Coronary artery (tissue), 2 donors: ENCODE measurements at regions not wholly inside any gene's neighbourhood (a gene's known extent, or its start where the extent isn't known, plus 50 kb on each side); places are given as distances from the start of the nearest gene placed in this dataset.
"Not testable (repeated sequence)": the region's sequence is repeated elsewhere in the genome, so short reads cannot be mapped to it uniquely, and the experiment has no call there.

Source experiments
- DNase-seq: peaks from one replicate; pipeline ENCODE4 v3.0.0-alpha.2; 2017; ENCODE audit warnings: low spot score
- H3K27ac ChIP-seq, 2 donors: fragments of 200-600 bp; sonication (generic); one replicate each; pipeline ENCODE4 v1.5.1; 2016 to 2019
- H3K4me3 ChIP-seq: fragments of 200-600 bp; sonication (generic); 2 replicates; pipeline ENCODE4 v1.5.1; 2016; ENCODE audit warnings: mild to moderate bottlenecking, moderate library complexity

DNA sequence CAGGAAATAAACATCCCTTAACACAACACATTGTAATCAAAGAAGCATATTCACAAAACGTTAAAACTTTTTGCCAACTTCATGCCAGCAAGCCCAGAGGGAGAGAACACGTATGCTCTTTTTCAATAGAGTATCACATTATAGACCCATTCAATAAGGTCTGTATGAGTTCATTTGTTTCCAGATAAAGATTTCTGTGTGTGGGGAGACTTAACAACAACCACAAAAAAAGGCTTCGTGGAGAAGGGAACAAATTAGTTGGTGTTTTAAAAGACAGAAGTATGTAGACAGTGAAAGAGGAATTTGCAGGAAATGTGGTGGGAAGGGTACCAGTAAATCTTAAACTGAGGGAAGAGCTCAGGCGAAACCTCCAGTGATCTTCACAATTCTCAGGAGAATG is 103.4 kb downstream of the SPDYE17 start:
- not testable (repeated sequence) for H3K27ac ChIP-seq, H3K4me3 ChIP-seq, DNase-seq

DNA sequence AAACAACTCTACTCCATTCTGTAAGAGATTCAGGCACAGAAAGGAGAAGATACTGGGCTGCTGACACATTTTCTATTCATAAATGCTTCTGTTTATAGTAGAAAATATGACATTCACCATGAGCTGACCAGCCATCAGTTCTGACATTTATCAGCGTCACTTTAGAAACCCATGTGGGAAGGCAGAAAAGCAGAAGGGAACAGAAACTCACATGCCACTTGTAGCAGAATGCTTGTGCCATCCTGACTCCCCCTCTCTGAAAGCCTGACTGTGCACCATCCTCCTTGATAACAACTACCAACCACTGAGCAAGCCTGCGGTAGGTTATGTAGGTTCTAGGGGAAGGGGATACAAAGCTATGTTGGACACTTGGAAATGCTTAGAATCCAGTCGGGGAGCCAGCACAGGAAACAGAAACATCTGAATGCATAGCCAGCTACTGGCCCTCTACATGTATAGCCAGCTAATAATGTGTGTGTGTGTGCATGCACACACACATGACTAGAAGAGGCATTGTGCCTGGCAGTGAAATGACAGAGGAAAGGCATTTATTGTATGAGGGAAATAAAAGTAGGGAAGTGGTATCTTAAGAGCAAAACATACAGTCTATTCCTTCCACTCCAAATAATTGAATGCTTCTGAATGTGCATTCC is 104.3 kb downstream of the SPDYE17 start:
- not testable (repeated sequence) for DNase-seq, H3K27ac ChIP-seq, H3K4me3 ChIP-seq

DNA sequence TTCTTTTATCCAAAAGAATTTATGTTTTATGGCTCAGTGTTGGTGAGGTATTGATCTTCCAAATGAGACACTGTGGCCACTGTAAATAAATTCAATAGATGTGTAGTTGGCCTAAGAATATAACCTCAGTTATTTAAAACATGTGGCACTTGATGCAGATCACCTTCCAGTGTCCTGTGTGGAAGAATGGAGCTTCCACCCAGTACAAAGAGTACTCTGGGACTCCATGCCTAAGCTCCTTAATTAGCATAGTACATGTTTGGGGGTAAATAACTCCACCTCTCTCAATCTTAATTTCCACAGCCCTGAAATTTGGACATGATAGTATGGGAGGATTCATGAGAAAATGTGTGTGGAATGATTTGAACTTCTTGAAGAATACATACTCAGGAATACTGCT is 105.7 kb downstream of the SPDYE17 start:
- DNase-seq, H3K27ac ChIP-seq, H3K4me3 ChIP-seq: not testable (repeated sequence)

DNA sequence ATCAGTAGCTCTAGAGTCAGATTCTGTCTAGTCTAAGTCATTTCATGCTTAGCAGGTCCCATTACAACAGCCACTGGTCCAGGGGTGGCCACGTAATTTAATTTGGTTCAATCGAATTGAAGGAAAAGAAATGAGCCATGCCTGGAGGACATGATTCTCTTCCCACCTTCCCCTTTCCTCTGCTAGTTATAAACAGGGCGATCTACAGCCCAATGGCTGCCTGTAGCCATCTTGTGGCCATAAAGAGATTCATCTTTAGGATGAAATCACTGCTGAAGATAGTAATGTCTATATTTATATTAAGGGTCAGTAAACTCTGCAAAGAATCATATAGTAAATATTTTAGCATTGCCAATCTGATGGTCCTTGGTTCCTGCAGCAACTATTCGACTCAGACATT is 107.4 kb downstream of the SPDYE17 start:
- H3K4me3 ChIP-seq, DNase-seq, H3K27ac ChIP-seq: not testable (repeated sequence)

DNA sequence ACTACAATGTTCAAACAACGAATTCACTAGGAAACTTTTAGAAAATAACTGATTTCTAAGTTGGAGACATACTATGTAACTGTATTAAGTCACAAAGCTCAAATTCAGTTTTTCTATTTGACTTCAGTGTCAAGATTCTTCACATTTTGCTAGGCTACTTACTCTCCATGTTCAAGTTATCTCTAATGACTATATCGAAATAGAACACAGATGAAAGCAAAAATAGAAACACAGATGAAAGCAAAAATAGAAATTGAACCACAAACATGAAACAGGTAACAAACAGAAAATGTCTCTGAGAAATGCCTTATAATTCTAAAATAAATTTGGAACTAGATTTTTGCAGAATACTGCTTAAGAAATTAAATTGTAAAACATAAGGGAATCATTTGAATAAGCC is 113.5 kb downstream of the SPDYE17 start:
- not testable (repeated sequence) for H3K4me3 ChIP-seq, H3K27ac ChIP-seq, DNase-seq

DNA sequence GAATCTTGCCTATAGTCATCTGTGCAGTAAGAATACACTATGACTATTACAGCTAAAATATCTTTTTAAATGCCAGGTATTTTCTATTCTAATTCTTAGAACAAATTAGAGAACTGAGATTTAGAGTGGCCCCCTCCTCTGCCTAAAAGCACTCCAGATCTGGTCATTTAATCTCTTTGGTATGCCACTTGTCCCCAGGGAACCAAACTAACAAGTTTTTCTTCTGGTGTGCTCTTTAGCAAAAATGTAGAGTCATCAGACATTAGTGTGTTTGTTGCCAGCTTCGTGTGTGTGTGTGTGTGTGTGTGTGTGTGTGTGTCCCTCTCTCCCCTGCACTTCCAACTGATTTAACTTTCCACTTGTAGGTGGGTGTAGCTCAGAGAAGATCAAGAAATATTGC is 117.8 kb downstream of the SPDYE17 start:
- not testable (repeated sequence) for H3K27ac ChIP-seq, H3K4me3 ChIP-seq, DNase-seq

DNA sequence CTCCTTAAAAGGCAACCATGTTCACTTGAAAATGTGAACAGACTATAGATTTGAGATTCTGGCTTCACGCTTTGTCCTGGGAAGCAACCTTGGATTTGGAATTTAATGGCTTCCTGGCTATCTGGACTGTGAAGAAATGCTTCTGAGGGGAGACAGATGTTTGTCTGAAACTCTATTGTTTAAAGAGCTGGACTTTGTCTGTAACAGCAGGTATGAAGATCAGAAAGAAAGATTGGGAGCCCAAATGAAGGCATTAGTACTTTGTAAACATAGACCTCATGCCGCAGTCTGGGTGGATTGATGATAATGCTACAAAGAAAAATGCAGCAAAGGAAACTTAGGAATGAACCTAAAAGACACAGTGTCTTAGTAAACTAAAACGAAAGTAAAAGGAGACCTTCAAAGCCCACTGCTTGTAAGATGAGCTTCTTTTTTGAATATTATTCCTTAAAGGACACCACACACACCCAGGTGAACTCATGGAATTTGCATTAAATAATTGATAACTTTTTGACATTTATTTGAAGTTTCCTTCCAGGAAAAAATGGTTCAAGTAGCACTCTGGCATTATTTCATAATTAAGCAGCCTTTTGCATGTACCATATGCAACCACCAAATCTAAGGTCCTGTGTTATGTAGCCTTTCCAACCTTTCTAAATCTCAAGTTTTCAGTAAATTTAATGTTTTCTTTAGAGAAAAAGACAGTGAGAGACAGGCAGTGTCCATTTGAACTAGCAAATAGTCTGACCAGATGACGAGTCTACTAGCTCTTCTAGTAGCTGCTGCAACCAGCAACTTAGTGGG is 119.9 kb downstream of the SPDYE17 start:
- DNase-seq, H3K27ac ChIP-seq: not testable (repeated sequence)
- H3K4me3 ChIP-seq = peak overlapping the region; percentile 18

DNA sequence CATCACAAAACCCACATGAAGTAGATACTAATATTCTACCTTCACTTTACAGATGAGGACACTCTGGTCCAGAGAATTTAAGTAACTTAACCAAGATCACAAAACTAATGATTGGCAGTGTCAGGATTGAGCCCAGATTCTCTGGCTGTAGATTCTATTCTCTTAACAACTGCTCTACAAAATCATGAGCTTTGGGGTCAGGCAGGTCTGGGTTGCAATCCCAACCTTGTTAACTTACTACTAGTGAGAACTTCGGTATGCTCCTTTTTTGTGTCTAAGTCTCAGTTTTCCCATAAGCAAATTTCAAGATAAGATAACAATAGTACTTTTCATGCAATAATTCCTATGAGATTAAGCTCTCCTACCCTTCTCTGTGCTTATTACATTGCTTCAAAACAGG is 127.5 kb downstream of the SPDYE17 start:
- H3K27ac ChIP-seq, H3K4me3 ChIP-seq, DNase-seq: not testable (repeated sequence)

DNA sequence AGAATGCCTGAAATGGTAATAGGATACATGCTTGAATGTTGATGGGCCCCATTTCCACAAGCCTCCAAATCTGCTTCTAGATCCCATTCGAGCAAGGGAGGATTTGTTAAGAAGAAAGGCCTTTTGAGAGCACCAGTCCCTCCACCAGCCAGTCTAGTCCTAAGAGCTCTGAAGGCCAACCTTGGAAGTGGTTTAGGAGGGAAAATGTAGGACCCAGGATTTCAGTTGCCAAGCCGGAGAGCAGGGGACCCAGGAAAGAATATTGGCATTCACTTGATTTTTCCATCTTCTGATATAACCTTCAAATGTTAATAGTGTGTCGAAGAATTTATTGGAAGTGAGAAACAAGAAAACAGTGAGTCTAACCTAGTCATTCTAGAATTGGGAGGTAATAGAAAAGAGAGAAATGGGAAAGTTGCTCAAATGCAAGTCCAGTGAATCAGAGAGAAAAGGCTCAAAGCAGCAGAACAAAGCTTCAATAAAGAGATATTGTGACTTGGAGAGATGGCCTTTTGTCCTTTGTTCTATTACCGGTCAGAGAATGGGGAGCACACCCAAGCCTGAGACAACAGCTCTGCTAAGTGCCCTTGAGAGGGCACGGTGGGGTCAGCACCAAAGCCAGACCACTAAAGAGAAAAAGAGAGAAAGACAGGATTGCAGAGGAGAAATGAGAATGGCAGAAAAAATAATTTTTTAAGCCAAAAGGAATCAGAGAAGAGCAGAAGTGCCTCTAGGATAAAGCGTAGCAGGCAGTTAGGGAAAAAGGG is 130.0 kb downstream of the SPDYE17 start:
- not testable (repeated sequence) for H3K4me3 ChIP-seq, H3K27ac ChIP-seq, DNase-seq

DNA sequence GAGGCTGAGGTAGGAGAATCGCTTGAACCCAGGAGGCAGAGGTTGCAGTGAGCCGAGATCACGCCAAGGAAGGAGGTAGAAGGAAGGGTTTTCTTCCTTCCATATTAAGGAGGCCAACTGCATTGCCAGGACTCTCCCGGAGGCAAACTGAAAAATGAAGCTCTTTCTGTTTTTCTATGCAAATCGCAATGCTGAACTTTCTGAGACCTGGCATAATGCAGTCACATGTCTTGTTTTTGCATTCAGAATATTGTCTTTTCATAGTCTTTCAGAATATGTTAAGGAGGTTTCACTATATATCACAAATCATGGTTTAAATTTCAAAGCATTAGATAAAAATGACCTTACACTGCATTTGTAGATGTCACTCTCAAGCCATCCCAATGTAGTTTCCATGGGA is 133.4 kb downstream of the SPDYE17 start:
- not testable (repeated sequence) for H3K27ac ChIP-seq, DNase-seq

DNA sequence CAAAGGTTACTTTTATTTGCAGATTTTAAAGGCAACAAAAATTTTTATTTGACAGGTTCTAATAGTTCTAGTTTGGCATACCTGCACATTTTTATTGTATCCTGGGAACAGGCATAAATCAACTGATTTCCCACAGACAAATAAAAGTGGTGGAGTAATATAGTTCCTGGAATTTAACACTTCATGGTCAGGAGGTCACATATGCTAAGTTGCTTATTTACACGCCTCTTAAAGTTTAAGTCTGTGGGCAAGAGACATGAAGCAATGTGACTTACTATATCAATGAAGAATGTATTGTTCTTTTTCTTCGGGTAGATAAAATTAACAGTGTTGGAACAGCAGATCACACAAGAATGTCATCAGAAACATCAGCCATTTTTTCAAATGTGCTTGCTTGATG is 135.2 kb downstream of the SPDYE17 start:
- H3K4me3 ChIP-seq, DNase-seq: not testable (repeated sequence)

More for the DNA sequence above, 133.4 kb downstream of the SPDYE17 start:
- not testable (repeated sequence) for H3K4me3 ChIP-seq

DNA sequence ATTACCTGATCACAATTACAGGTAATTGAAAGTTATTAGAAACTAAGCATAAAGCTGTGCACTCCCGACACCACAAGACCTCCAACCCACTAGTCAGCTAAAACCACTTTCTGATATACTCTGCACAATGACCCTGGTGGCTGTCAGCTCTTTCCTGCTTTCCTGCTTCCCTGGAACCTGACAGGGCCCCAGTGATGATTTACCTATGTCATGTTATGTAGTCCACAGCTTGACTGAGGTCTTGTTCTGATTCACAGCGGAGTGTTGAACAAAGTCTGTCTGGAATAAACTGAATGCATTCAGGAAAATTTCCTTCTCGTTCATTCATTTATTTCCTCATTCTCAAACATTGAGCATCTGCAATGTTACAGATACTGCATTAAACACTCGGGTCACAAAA is 136.5 kb downstream of the SPDYE17 start:
- not testable (repeated sequence) for H3K27ac ChIP-seq, DNase-seq, H3K4me3 ChIP-seq

More for the DNA sequence above, 135.2 kb downstream of the SPDYE17 start:
- not testable (repeated sequence) for H3K27ac ChIP-seq

DNA sequence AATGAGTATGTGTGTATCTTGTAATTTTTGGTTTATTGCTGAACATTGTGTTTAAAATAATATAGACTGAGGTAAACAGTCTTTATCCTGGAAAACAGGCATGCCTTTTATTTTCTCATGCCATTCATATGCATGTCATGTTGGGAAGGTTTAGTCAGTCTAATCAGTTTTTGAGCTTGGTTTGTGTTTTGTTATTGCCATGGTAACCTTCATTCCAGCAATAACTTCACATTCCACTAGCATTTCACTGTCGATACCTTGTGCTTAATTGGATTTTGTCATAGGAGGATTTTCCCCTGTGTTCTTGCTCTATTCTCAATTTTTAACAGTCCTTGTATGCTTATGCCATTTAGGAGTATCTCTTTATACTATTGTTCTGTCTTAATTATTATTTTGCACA is 140.4 kb downstream of the SPDYE17 start:
- DNase-seq, H3K4me3 ChIP-seq, H3K27ac ChIP-seq: not testable (repeated sequence)

DNA sequence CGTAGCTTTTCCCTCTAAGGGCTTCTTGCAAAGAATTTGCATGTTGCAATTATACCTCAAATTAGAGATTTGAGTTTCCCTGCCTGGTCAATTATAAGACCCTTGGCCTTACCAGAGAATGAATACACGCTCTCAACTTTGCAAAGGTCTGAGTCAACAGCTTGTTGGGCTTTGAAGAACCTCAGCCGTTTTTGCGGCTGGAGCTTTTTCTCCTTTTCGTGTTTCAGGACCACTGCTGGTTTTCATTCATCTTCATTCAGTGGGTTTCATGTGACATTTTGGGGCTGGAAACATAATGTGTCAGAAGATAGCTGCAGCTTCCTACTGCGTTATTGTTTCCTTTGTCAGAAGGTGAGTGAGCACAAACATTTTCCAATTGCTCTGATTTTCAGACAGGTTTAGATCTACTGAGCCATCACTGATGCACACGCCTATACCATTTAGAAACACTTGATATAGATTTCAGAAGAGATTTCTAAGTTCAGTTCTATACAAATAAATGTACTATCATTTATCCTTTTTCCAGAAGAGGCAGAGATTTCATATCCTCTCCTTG is 152.3 kb downstream of the SPDYE17 start:
- not testable (repeated sequence) for H3K4me3 ChIP-seq, DNase-seq, H3K27ac ChIP-seq

DNA sequence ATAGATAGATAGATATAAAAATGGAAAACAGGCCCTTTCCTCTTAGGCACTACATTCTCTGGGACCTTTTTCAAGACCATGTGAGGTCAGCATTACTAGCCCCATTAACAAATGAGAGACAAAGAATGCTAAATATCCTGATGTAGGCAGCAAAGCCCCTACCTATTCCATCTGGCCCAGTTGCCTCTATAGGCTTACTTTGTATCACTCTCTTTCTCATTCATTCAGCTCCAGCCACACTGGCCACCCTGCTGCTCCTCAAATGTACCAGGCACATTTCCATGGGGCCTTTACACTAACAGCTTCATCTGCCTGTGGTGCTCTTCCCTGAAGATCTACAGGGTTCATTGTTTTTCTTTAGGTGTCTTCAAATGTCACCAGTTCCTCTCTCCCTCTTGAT is 156.4 kb downstream of the SPDYE17 start:
- not testable (repeated sequence) for DNase-seq, H3K27ac ChIP-seq, H3K4me3 ChIP-seq

DNA sequence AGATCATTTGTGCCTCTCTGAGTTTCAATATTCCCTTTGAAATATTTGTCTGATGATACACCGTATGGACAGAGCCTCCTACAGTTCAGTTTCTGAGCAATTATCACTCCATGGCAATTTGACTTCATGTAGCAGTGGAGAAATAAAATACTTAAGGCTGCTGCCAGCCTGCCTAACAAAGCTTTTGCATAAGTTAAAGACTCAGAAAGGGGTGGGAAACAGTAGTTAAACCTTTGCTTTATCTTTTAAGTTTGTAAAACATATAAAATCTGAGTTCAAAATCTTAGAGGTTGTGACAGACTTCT is 161.7 kb downstream of the SPDYE17 start:
- DNase-seq, H3K4me3 ChIP-seq, H3K27ac ChIP-seq: not testable (repeated sequence)

DNA sequence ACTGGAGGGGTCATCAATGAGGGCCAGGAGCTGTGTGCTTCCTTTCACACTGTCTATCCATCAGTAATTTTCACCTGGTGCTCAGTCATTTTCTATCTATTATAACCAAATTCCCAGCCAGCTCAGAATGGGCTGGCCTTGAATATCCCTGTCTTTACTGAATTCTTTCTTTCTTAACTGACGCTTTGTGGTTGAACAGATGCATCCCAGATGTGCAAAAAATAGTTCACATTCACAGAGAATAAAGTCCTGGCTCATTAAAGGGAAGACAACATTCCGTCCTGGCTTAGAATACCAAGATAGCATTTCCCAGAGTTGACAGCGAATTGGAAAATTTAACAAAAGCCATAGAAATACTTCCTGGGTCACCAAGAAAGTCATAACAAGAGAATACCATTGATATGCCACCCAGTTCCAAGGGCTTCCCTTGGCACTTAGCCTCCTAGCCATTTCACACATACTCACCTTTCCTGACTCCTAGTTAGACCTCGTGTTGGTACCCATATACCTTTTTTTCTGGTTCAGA is 164.7 kb downstream of the SPDYE17 start:
- H3K27ac ChIP-seq, DNase-seq, H3K4me3 ChIP-seq: not testable (repeated sequence)

DNA sequence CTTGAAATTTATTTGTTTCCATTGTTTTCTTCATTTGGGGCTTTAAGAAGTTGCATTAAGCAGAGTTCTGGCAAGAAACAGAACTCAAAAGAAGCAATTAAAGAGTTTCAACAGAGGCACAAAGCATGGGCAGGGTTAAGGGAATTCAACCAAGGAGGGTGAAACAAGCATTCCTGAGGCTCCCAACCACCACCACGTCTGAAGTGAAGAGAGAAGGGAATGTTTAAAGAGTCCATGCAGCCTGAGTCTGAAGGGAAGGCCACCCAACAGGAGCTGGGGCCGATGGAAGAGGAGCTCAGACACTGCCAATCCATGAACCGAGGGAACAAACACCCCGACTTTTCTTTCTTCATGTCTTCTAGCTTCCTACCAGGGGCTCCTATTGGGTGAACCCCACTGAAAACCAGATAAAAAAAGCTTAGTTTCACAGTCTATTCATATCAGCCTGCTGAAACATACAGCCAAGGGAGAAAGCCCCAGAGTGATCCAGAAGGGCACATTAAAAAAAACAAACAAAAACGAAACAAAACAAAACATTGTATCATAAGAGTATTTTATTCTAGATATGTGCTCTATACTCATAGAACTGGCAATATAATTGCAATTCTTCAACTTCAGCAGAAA is 168.9 kb downstream of the SPDYE17 start:
- H3K27ac ChIP-seq, H3K4me3 ChIP-seq, DNase-seq: not testable (repeated sequence)

DNA sequence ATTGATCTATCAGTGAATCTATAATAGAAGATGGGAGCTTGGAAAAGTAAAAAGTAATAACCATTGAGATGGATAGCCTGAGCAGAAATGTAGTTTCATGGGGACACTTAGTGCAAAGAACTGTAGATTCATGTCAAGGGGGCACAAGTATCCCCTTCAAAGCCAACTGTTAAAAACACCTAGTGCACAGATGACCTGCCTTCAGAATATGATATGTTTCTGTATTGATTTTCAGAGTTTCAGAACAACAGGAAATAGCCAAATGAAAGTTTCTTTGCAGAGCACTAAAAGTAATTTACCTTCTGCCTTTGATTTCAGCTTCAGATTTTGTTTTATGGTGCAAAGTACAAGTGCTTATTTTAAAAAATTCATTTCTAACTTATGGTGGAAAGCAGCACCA is 169.9 kb downstream of the SPDYE17 start:
- DNase-seq, H3K4me3 ChIP-seq, H3K27ac ChIP-seq: not testable (repeated sequence)
